ENCODE measurements at regions not wholly inside any gene's neighbourhood (a gene's known extent, or its start where the extent isn't known, plus 50 kb on each side); places are given as distances from the start of the nearest gene placed in this dataset.

- no peaks in the 10 kb centered on the region for H3K36me3 Mint-ChIP-seq
- H3K27ac Mint-ChIP-seq, result no peak overlapping the region
Observed at GRCh38 chr18:46352520-46353250, 248.5 kb downstream of the HAUS1 start.

GRCh38 chr18:46353460-46353859 is 249.3 kb downstream of the HAUS1 start:
- no peaks in the 10 kb centered on the region for H3K27me3 Mint-ChIP-seq
- no peaks in the 10 kb centered on the region for H3K9me3 Mint-ChIP-seq
- H3K4me1 Mint-ChIP-seq, result no peaks in the 10 kb centered on the region
- H3K4me3 Mint-ChIP-seq, result no peak overlapping the region
- ATAC-seq (replicated peaks) (no peak), DNase-seq (no peak)
- no peaks in the 10 kb centered on the region for H3K36me3 Mint-ChIP-seq
- no peak overlapping the region for H3K27ac Mint-ChIP-seq

More at GRCh38 chr18:46352520-46353250, 248.5 kb downstream of the HAUS1 start:
- no peaks in the 10 kb centered on the region for H3K4me1 Mint-ChIP-seq
- H3K27me3 Mint-ChIP-seq, result no peaks in the 10 kb centered on the region
- no peak overlapping the region for H3K4me3 Mint-ChIP-seq
- H3K9me3 Mint-ChIP-seq, result no peaks in the 10 kb centered on the region
- DNase-seq, result no peak
- ATAC-seq (replicated peaks), result no peak

DNA sequence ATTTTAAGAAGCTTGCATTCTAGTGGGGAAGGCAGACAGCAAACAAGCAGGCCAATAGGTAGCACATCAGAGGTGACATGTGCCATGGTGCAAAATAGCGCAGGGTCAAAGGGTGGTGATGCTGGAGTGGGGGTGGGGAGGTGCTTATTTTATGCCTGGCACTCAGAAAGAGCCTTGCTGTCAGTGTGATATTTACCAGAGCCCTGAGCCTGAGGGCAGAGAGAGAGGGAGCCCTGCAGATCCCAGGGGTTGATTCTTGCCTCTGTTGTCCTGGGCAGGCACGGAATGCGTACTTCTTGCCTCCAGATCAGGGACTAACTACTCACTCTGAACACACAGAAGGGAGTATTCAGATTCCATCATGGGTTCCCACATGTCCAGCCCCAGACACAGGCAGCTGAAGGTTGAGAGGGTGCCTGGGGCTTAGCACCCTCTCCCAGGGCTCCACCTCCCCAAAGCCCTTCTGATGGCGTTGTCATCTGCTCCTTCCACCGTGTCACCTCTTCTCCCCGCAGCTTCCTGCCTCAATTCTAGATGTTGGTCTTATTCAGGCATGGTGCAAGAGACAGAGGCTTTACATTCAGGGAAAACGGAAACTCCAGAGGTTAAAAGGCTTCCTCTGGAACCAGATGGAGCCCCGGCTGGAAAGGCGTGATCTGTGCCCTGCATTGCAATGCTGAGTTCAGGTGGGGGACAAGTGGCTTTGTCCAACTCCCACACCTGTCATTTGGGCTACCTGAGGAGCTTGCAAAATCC is 252.3 kb downstream of the HAUS1 start:
- peaks cover 0 to 4% of the 10 kb centered on the region in 2 donors for H3K27me3 Mint-ChIP-seq

GRCh38 chr18:46360102-46360699 is 256.0 kb downstream of the HAUS1 start:
- ATAC-seq (replicated peaks), result no peak
- Mint-ChIP-seq H3K9me3 (peaks cover 5 to 6% of the 10 kb centered on the region in 2 donors), H3K27ac (no peak overlapping the region), H3K4me1 (no peaks in the 10 kb centered on the region), H3K4me3 (no peak overlapping the region), H3K27me3 (peaks cover 0 to 4% of the 10 kb centered on the region in 2 donors), H3K36me3 (peaks cover 0 to 7% of the 10 kb centered on the region in 2 donors)
- no peak for DNase-seq

More for the DNA sequence above, 252.3 kb downstream of the HAUS1 start:
- peaks cover 5 to 6% of the 10 kb centered on the region in 2 donors for H3K9me3 Mint-ChIP-seq
- H3K4me3 Mint-ChIP-seq, result no peak overlapping the region
- DNase-seq (no peak), ATAC-seq (replicated peaks) (no peak)
- no peak overlapping the region for H3K27ac Mint-ChIP-seq
- peaks cover 0 to 7% of the 10 kb centered on the region in 2 donors for H3K36me3 Mint-ChIP-seq
- H3K4me1 Mint-ChIP-seq, result no peaks in the 10 kb centered on the region

DNA sequence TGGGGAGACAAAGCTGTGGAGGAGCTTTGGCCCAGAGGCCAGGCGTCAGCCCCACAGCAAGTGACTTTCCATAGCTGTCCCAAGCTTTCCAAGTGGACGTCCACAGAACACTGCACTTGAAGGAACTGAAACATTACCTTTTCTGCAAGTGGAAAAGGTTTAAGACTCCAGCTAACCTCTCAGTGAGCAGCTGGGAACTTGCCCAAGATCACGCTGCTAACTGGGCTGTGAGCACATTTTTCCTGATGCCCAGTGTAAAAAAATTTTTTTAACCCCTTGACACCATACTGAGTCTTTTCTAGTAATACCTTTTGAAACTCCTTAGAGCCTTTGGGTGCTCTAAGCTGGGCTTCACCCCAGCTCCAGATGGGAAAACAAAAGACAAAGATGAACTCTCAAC is 256.7 kb downstream of the HAUS1 start:
- no peak overlapping the region for H3K27ac Mint-ChIP-seq
- peaks cover 0 to 4% of the 10 kb centered on the region in 2 donors for H3K27me3 Mint-ChIP-seq
- H3K9me3 Mint-ChIP-seq, result peaks cover 5 to 6% of the 10 kb centered on the region in 2 donors
- ATAC-seq (replicated peaks) (no peak), DNase-seq (no peak)
- no peak overlapping the region for H3K4me3 Mint-ChIP-seq
- H3K4me1 Mint-ChIP-seq, result no peaks in the 10 kb centered on the region
- H3K36me3 Mint-ChIP-seq, result peaks cover 0 to 7% of the 10 kb centered on the region in 2 donors

GRCh38 chr18:46362533-46362932 is 258.3 kb downstream of the HAUS1 start:
- Mint-ChIP-seq H3K4me3 (no peak overlapping the region), H3K4me1 (no peaks in the 10 kb centered on the region), H3K9me3 (peaks cover 5 to 6% of the 10 kb centered on the region in 2 donors), H3K27ac (no peak overlapping the region), H3K36me3 (peaks cover 0 to 7% of the 10 kb centered on the region in 2 donors), H3K27me3 (peaks cover 0 to 4% of the 10 kb centered on the region in 2 donors)
- no peak for DNase-seq
- ATAC-seq (replicated peaks), result no peak

DNA sequence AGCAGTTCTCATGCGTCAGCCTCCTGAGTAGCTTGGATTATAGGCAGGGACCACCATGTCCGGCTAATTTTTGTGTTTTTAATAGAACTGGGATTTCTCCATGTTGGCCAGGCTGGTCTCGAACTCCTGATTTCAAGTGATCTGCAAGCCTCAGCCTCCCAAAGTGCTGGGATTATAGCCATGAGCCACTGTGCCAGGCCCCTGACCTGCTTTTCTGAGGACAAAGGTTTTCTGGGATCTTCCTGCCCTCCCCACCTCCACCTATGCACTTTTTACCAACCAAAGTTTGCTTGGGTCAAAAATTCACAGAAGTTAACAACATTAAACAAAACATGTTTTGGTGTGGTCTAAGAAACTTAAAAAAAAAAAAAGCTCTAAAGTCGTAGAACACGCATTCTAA is 259.9 kb downstream of the HAUS1 start:
- no peak overlapping the region for H3K27ac Mint-ChIP-seq
- H3K36me3 Mint-ChIP-seq, result peaks cover 0 to 5% of the 10 kb centered on the region in 2 donors
- DNase-seq (no peak), ATAC-seq (replicated peaks) (no peak)
- peaks cover 0 to 4% of the 10 kb centered on the region in 2 donors for H3K27me3 Mint-ChIP-seq
- H3K9me3 Mint-ChIP-seq, result peaks cover 4% of the 10 kb centered on the region in 2 donors
- no peak overlapping the region for H3K4me3 Mint-ChIP-seq
- H3K4me1 Mint-ChIP-seq, result no peaks in the 10 kb centered on the region

DNA sequence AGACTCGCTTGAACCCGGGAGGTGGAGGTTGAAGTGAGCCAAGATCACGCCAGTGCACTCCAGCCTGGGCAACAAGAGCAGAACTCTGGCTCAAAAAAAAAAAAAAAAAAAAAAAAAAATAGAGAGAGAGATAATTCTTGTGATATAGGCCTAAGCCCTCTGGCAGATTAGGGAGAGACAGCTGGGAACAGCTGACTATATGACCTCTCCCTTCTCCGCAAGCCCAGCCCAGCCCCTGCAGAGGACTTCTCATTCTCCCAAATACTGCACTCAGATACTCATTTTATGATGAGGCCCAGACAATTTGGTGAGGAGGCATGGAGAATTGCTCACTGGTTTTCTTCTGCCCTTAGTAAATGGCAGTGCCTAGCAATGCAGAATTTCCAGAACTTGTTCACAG is 262.0 kb downstream of the HAUS1 start:
- no peak for ATAC-seq (replicated peaks)
- Mint-ChIP-seq H3K36me3 (no peaks in the 10 kb centered on the region), H3K4me1 (no peaks in the 10 kb centered on the region), H3K4me3 (no peak overlapping the region), H3K27me3 (no peaks in the 10 kb centered on the region), H3K27ac (no peak overlapping the region), H3K9me3 (no peaks in the 10 kb centered on the region)
- no peak for DNase-seq

- H3K36me3 Mint-ChIP-seq, result no peaks in the 10 kb centered on the region
- ATAC-seq (replicated peaks), result no peak
- no peaks in the 10 kb centered on the region for H3K27me3 Mint-ChIP-seq
- no peaks in the 10 kb centered on the region for H3K9me3 Mint-ChIP-seq
- no peak overlapping the region for H3K4me3 Mint-ChIP-seq
- no peak for DNase-seq
- no peaks in the 10 kb centered on the region for H3K4me1 Mint-ChIP-seq
- H3K27ac Mint-ChIP-seq, result no peak overlapping the region
Observed at GRCh38 chr18:46366751-46367376, 262.7 kb downstream of the HAUS1 start.

GRCh38 chr18:46369323-46369722 is 265.1 kb downstream of the HAUS1 start:
- Mint-ChIP-seq H3K36me3 (no peaks in the 10 kb centered on the region), H3K27ac (no peak overlapping the region), H3K27me3 (peaks cover 0 to 3% of the 10 kb centered on the region in 2 donors), H3K9me3 (no peaks in the 10 kb centered on the region), H3K4me3 (no peak overlapping the region), H3K4me1 (no peaks in the 10 kb centered on the region)
- DNase-seq (no peak), ATAC-seq (replicated peaks) (no peak)

GRCh38 chr18:46370898-46371297 is 266.7 kb downstream of the HAUS1 start:
- Mint-ChIP-seq H3K27ac (no peak overlapping the region), H3K4me1 (no peaks in the 10 kb centered on the region), H3K4me3 (no peak overlapping the region), H3K36me3 (no peaks in the 10 kb centered on the region), H3K9me3 (no peaks in the 10 kb centered on the region), H3K27me3 (peaks cover 0 to 5% of the 10 kb centered on the region in 2 donors)
- no peak for DNase-seq
- no peak for ATAC-seq (replicated peaks)

- Mint-ChIP-seq H3K27ac (no peak overlapping the region), H3K27me3 (peaks cover 5% of the 10 kb centered on the region in 2 donors), H3K36me3 (no peaks in the 10 kb centered on the region), H3K4me3 (no peak overlapping the region), H3K4me1 (no peaks in the 10 kb centered on the region), H3K9me3 (no peaks in the 10 kb centered on the region)
- ATAC-seq (replicated peaks), result no peak
- DNase-seq, result no peak
Observed at GRCh38 chr18:46372670-46373069, 268.5 kb downstream of the HAUS1 start.

GRCh38 chr18:46373131-46373530 is 268.9 kb downstream of the HAUS1 start:
- ATAC-seq (replicated peaks), result peak in 1 of 2 donors; percentile 29
- H3K4me3 Mint-ChIP-seq, result no peak overlapping the region
- H3K4me1 Mint-ChIP-seq, result no peaks in the 10 kb centered on the region
- H3K27me3 Mint-ChIP-seq, result peaks cover 5 to 6% of the 10 kb centered on the region in 2 donors
- no peak overlapping the region for H3K27ac Mint-ChIP-seq
- H3K9me3 Mint-ChIP-seq, result no peaks in the 10 kb centered on the region
- no peak for DNase-seq
- no peaks in the 10 kb centered on the region for H3K36me3 Mint-ChIP-seq

DNA sequence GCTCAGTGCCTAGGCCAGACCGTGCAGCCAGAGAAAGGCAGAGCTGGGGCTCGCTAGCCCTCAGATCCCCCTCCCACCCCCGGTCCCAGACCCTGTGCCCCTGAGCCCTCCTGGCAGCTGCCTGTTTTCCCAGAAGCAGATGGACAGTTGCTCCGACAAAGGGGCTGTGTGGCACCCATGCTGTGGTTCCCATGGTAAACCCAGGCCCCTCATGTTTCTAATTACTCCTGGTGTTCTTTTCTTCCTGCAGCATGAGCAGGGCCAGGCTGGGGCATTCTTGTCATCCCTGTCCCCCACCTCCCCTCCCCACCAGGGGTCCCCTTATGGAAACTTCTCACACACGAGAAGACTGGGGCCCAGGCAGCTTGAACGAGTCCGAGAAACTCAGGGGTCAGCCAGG is 269.6 kb downstream of the HAUS1 start:
- no peak for DNase-seq
- peaks cover 5 to 10% of the 10 kb centered on the region in 2 donors for H3K27me3 Mint-ChIP-seq
- H3K36me3 Mint-ChIP-seq, result no peaks in the 10 kb centered on the region
- no peaks in the 10 kb centered on the region for H3K9me3 Mint-ChIP-seq
- no peak for ATAC-seq (replicated peaks)
- H3K4me1 Mint-ChIP-seq, result no peaks in the 10 kb centered on the region
- H3K27ac Mint-ChIP-seq, result no peak overlapping the region
- no peak overlapping the region for H3K4me3 Mint-ChIP-seq
